Keratinocyte (primary cell): ENCODE measurements at regions not wholly inside any gene's neighbourhood (a gene's known extent, or its start where the extent isn't known, plus 50 kb on each side); places are given as distances from the start of the nearest gene placed in this dataset.

Source experiments
- EZH2 ChIP-seq: IDR thresholded peaks from one replicate; pipeline ENCODE4 v1.6.1; 2012; ENCODE audit warnings: inconsistent platforms, mild to moderate bottlenecking, low read length, moderate library complexity
- TF ChIP-seq, protein P1 (sequence below), 3 experiments: IDR thresholded peaks in 1 of 3; conservative IDR thresholded peaks in 1 of 3; optimal IDR thresholded peaks in 1 of 3; 2 replicates in 2 of 3; 3 replicates in 1 of 3; pipeline versions ENCODE3 to v1.5.1; 2011; ENCODE audit warnings: low read length in 3 of 3, mild to moderate bottlenecking in 3 of 3, moderate library complexity in 2 of 3, control low read depth in 1 of 3, inconsistent platforms in 1 of 3; ENCODE audit not compliant: insufficient read depth in 2 of 3; ENCODE audit errors: extremely low read depth in 1 of 3

DNA sequence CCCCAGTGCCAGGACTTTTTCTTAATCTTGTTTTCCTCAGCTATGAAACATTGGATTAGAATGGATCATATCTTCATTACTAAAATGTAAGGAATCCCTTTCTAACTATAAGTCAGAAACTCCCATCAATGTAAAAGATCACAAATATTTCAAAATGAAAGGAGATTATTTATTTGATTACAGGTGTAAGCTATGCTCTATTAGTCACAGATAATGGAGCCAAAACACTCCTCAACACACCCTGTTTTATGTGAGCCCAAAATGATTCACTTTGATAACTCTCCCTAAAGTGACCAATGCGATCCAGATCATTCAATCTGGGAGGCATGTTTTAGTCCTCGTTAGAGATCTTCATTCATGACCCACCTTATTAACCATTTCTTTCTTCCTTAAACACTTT lies 566.7 kb upstream of the TENM3 start:
- TF ChIP-seq, protein P1, sequence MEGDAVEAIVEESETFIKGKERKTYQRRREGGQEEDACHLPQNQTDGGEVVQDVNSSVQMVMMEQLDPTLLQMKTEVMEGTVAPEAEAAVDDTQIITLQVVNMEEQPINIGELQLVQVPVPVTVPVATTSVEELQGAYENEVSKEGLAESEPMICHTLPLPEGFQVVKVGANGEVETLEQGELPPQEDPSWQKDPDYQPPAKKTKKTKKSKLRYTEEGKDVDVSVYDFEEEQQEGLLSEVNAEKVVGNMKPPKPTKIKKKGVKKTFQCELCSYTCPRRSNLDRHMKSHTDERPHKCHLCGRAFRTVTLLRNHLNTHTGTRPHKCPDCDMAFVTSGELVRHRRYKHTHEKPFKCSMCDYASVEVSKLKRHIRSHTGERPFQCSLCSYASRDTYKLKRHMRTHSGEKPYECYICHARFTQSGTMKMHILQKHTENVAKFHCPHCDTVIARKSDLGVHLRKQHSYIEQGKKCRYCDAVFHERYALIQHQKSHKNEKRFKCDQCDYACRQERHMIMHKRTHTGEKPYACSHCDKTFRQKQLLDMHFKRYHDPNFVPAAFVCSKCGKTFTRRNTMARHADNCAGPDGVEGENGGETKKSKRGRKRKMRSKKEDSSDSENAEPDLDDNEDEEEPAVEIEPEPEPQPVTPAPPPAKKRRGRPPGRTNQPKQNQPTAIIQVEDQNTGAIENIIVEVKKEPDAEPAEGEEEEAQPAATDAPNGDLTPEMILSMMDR (optimal IDR thresholded peaks at IDR 0.05 in 1 of 3, IDR thresholded peaks at IDR 0.05 in 1 of 3, conservative IDR thresholded peaks at IDR 0.05 in 1 of 3; ENCODE audit: extremely low read depth in 1 of 3, insufficient read depth in 2 of 3, low read length in 3 of 3) = no peak
- no peak for TF ChIP-seq EZH2
